IPS-20b (cell line): ENCODE measurements at regions not wholly inside any gene's neighbourhood (a gene's known extent, or its start where the extent isn't known, plus 50 kb on each side); places are given as distances from the start of the nearest gene placed in this dataset.

Experiments
- H3K27ac ChIP-seq: one replicate; pipeline ENCODE4 v1.5.1; 2013; ENCODE audit warnings: low read length
- H3K27me3 ChIP-seq: 2 replicates; pipeline ENCODE4 v1.6.1; 2013; ENCODE audit warnings: mild to moderate bottlenecking, low read length, inconsistent platforms; ENCODE audit not compliant: insufficient read depth
- H3K36me3 ChIP-seq: 2 replicates; pipeline ENCODE4 v1.6.1; 2013; ENCODE audit warnings: low read depth, mild to moderate bottlenecking, inconsistent platforms, low read length, moderate library complexity; ENCODE audit not compliant: insufficient read depth
- H3K4me1 ChIP-seq: 2 replicates; pipeline ENCODE4 v1.6.1; 2013; ENCODE audit warnings: mild to moderate bottlenecking, control low read depth, inconsistent platforms, low read length, moderate library complexity; ENCODE audit not compliant: insufficient read depth
- H3K4me3 ChIP-seq: 2 replicates; pipeline ENCODE4 v1.5.1; 2013; ENCODE audit warnings: mild to moderate bottlenecking, low read length, inconsistent platforms
- H3K9ac ChIP-seq: 2 replicates; pipeline ENCODE4 v1.6.1; 2013; ENCODE audit warnings: low read depth, mild to moderate bottlenecking, inconsistent platforms, low read length, moderate library complexity
- H3K9me3 ChIP-seq: 2 replicates; pipeline ENCODE4 v1.6.1; 2013; ENCODE audit warnings: mild to moderate bottlenecking, low read depth, low read length, inconsistent platforms; ENCODE audit not compliant: insufficient read depth

DNA sequence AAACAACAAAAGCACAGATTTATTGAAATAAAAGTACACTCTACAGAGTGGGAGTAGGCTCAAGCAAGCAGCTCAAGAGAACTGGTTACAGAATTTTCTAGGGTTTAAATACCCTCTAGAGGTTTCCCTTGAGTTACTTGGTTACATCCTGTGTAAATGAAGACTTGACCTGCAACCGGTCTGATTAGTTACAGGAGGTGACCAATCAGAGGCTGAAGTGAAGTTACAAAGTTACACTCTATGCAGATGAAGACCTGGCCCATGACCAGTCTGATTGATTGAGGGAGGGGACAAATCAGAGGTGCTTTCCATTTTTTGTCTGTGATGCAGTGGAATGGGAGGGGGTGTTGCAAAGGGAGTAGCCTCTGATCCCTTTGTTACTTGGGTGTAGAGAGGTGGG is 723.4 kb downstream of the ZPLD1 start:
- Histone ChIP-seq H3K4me1 (no peaks in the 10 kb centered on the region), H3K27me3 (no peaks in the 10 kb centered on the region), H3K4me3 (no peak overlapping the region), H3K27ac (no peak overlapping the region), H3K9ac (no peak overlapping the region), H3K36me3 (no peaks in the 10 kb centered on the region), H3K9me3 (no peaks in the 10 kb centered on the region)

DNA sequence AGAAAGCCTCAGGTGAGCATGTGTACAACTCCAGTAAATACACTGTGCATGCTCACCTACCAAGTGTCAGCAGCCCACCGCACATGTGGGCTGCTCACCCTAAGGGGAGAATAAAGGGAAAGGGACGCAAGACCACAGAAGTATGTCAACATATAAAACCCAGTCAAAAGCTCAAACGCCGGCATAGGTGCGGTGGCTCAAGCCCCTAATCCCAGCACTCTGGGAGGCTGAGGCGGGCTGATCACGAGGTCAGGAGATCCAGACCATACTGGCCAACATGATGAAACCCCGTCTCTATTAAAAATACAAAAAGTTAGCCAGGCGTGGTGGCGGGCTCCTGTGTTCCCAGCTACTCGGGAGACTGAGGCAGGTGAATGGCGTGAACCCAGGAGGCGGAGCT is 732.1 kb downstream of the ZPLD1 start:
- Histone ChIP-seq H3K4me3 (no peak overlapping the region), H3K9ac (no peak overlapping the region), H3K4me1 (no peaks in the 10 kb centered on the region), H3K36me3 (no peaks in the 10 kb centered on the region), H3K27ac (no peak overlapping the region), H3K9me3 (no peaks in the 10 kb centered on the region), H3K27me3 (no peaks in the 10 kb centered on the region)

DNA sequence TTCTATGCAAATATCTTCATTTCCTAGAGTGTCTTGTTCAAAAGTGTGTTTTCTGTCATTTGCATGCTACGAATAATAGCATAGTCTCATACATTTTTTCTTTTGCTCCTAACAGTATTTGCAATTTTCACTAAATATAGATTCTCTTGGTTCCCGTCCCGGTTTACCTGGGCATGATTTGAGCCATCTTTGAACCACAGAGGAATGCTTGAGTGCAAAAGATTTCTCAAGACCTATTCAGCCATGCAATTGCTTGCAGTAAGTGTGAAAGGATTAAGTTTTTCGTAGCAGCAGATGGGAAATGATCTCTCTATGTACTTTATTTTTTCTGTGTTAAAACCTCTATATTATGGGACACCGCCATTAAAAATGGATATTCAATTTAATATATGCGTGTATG is 733.0 kb downstream of the ZPLD1 start:
- Histone ChIP-seq H3K4me1 (no peaks in the 10 kb centered on the region), H3K9ac (no peak overlapping the region), H3K9me3 (no peaks in the 10 kb centered on the region), H3K36me3 (no peaks in the 10 kb centered on the region), H3K27me3 (no peaks in the 10 kb centered on the region), H3K27ac (no peak overlapping the region), H3K4me3 (no peak overlapping the region)

DNA sequence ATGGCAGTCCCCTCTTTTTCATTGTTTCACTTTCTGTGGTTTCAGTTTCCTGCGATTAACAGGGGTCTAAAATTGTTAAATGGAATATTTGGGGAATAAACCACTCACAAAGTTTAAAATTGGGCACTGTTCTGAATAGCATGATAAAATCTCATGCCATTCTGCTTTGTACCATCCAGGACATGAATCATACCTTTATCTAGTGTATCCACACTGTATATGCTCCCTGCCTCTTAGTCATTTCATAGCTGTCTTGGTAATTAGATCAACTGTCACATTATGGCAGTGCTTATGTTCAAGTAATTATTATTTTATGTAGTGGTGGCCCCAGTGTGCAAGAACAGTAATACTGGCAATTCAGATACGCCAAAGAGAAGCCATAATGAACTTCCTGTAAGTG is 734.5 kb downstream of the ZPLD1 start:
- H3K4me1 ChIP-seq, result no peaks in the 10 kb centered on the region
- no peaks in the 10 kb centered on the region for H3K36me3 ChIP-seq
- no peaks in the 10 kb centered on the region for H3K27me3 ChIP-seq
- no peaks in the 10 kb centered on the region for H3K9me3 ChIP-seq
- H3K4me3 ChIP-seq, result no peak overlapping the region
- H3K9ac ChIP-seq, result no peak overlapping the region
- H3K27ac ChIP-seq, result no peak overlapping the region

DNA sequence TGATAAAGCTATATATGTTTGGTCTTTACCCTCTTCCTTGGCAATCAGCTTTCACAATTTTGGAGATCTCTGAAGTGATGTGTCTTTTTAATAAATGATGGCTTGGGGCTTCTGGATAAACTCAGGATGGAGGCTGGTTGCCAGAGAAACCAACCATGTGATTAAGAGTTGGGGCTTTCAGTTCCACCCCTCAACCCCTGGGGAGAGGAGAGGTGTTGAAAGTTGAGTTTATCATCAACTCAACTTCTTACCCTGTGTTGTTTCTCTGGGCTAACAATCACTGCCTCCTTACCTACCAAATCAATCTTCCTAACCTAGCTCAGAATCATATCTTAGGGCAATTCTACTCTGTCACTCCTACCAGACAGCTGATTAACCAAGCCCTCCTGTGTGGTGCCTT is 735.8 kb downstream of the ZPLD1 start:
- Histone ChIP-seq H3K9ac (no peak overlapping the region), H3K27me3 (no peaks in the 10 kb centered on the region), H3K36me3 (no peaks in the 10 kb centered on the region), H3K4me3 (no peak overlapping the region), H3K4me1 (no peaks in the 10 kb centered on the region), H3K9me3 (no peaks in the 10 kb centered on the region), H3K27ac (no peak overlapping the region)

DNA sequence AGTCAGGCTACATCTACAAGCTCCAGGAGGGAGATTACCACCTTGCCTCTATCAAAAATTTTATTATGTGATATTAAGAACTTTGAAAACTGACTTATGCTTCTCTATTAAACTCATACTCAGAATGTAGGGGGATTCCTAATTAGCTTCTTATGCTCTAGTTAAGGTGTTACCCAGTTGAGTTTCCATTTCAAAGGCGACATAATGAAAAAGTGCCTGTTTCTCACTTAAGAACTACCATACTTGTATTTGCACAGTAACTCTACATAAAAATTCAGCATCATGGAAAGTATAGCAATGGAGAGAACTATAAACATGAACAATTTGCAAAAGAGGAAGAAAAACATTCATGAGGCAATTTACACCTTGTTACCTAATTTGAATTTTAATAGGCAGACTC is 739.1 kb downstream of the ZPLD1 start:
- Histone ChIP-seq H3K4me3 (no peak overlapping the region), H3K4me1 (no peaks in the 10 kb centered on the region), H3K9ac (no peak overlapping the region), H3K27me3 (no peaks in the 10 kb centered on the region), H3K9me3 (no peaks in the 10 kb centered on the region), H3K36me3 (no peaks in the 10 kb centered on the region), H3K27ac (no peak overlapping the region)

DNA sequence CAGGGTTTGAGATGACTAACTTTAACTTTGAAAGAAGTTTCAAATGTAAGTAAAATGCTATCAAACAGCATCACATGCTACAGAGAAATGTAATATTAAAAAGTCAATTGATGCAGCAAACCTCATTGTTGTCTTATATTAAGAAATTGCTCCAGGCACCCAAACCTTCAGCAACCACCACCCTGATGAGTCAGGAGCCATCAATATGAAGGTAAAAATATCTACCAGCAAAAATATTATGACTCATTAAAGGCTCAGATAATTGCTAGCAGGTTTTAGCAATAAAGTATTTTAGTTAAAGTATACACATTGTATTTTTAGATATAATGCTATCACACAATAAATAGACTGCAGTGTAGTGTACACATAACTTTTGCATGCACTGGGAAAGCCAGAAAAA is 746.3 kb downstream of the ZPLD1 start:
- Histone ChIP-seq H3K27me3 (no peaks in the 10 kb centered on the region), H3K27ac (no peak overlapping the region), H3K9ac (no peak overlapping the region), H3K9me3 (no peaks in the 10 kb centered on the region; the same call in 1 of the 2 replicates), H3K4me1 (no peaks in the 10 kb centered on the region), H3K36me3 (no peaks in the 10 kb centered on the region), H3K4me3 (no peak overlapping the region)

DNA sequence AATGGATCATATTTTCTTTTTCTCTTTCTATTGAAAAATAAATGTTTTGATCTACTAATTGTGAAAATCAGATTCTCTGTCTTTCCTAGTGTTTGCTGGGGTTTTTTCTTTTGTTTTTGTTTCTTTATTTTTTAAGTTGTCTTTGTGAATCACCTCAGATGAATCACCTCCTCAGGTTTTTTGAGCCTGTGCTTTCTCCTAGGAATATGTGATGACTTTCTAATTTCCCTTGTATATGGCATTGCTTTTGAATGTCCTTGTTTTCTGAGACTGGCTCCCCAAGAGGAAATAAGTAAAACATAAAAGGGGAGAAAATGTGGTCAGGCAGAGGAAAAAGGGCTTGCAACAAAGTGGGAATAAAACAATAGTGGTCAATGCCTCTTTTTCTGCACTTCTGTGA is 750.0 kb downstream of the ZPLD1 start:
- Histone ChIP-seq H3K27ac (no peak overlapping the region), H3K9ac (no peak overlapping the region), H3K27me3 (no peaks in the 10 kb centered on the region), H3K4me3 (no peak overlapping the region), H3K9me3 (no peaks in the 10 kb centered on the region; the same call in 1 of the 2 replicates), H3K36me3 (no peaks in the 10 kb centered on the region), H3K4me1 (no peaks in the 10 kb centered on the region)

DNA sequence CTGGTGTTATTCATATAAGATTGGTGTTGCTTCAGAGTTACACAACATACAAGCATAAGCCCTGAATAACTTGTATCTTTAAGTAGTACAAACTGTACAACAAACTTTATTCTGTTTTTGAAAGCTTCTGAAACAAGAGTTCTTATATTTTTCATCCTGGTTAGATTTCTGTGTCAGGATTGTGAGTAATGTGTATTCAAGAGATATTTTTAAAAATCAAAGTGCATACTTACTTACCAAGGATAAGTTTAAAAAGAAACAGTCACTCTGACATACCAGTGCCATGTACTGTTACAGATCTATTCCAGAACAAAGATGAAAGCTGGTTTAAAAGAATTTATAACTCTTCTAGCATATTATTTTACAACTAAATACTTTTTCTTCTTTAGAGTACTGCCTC is 755.1 kb downstream of the ZPLD1 start:
- H3K9me3 ChIP-seq, result no peaks in the 10 kb centered on the region; the same call in 1 of the 2 replicates
- no peak overlapping the region for H3K9ac ChIP-seq
- H3K27me3 ChIP-seq, result no peaks in the 10 kb centered on the region
- no peak overlapping the region for H3K27ac ChIP-seq
- H3K36me3 ChIP-seq, result no peaks in the 10 kb centered on the region
- H3K4me3 ChIP-seq, result no peak overlapping the region
- no peaks in the 10 kb centered on the region for H3K4me1 ChIP-seq

DNA sequence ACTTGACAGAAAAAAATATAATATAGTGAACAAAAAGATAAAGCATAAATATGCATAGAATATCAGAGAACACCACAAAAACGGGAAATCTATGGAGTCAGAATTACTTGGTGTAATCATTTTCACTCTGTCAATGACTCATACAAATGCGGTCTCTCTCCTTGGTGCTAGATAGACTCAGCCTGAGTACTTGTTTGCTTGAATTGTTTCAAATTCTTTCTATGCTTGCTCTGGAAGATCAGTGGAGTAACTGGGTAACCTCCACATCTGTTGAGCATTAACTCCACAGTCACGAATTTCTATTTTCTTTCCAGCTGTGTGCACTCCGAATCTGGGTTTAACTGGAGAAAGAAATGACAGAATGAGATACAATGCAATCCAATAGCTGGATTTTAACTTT is 760.4 kb downstream of the ZPLD1 start:
- Histone ChIP-seq H3K4me1 (no peaks in the 10 kb centered on the region), H3K27ac (no peak overlapping the region), H3K9me3 (no peaks in the 10 kb centered on the region; the same call in 1 of the 2 replicates), H3K9ac (no peak overlapping the region), H3K27me3 (no peaks in the 10 kb centered on the region), H3K36me3 (no peaks in the 10 kb centered on the region), H3K4me3 (no peak overlapping the region)

DNA sequence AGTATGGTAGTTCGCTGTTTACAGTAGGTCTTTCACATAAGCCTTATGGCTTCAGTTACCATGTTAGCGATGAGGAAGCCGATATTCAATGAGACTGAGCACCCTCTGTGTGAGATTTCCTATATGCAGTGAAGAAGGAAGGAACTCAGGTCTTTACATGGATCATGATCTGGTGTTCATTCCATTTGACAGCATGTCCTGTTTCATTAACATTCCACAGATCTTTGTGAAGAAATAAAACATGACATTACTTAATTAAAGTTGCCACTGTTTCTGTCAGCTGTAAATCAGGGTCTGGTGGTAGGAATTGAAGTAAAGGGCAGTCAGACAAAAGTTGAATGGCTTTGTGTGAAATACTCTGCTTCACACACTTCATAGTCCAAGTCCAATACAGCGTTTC is 768.6 kb downstream of the ZPLD1 start:
- Histone ChIP-seq H3K9me3 (no peaks in the 10 kb centered on the region), H3K27ac (no peak overlapping the region), H3K9ac (no peak overlapping the region), H3K27me3 (no peaks in the 10 kb centered on the region), H3K4me3 (no peak overlapping the region), H3K36me3 (no peaks in the 10 kb centered on the region), H3K4me1 (no peaks in the 10 kb centered on the region)

DNA sequence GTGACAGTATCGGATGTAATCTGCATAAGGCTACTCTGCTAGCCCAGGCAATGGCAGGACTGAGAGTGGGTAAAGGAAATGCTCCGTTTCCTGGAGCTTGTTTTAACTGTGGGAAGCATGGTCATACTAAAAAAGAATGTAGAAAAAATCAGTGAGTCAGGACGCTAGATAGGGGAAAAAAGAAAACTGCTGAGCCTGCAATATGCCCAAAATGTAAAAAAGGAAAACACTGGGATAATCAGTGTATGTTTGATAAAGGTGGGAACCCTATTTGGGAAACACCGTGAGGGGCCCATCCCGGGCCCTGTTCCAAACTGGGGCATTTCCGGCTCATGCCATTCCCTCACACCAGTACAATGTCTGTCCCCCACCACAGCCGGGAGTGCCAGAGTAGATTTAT is 775.8 kb downstream of the ZPLD1 start:
- H3K27ac ChIP-seq, result no peak overlapping the region

DNA sequence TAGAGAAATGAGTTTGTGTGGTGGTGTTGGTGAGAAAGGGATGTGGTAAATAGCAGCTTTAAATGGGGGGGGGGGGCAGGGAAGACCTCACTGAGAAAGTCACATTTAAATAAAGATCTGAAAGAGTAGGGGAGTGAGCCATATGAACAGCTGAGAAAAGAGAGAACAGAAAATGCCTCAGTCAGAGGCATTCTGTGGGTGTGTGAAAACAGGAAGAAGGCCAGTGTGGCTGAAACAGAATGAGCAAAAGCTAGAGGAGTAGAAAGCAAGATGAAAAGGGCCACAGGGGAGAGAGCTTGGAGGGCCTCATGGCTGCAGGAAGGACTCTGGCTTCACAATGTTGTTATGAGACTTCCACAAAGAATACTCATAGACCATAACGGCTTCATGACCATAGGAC is 783.3 kb downstream of the ZPLD1 start:
- no peaks in the 10 kb centered on the region for H3K9me3 ChIP-seq
- no peak overlapping the region for H3K9ac ChIP-seq
- H3K4me1 ChIP-seq, result no peaks in the 10 kb centered on the region
- H3K27ac ChIP-seq, result no peak overlapping the region
- no peaks in the 10 kb centered on the region for H3K36me3 ChIP-seq
- no peaks in the 10 kb centered on the region for H3K27me3 ChIP-seq
- no peak overlapping the region for H3K4me3 ChIP-seq

More for the DNA sequence above, 775.8 kb downstream of the ZPLD1 start:
- Histone ChIP-seq H3K36me3 (no peaks in the 10 kb centered on the region), H3K4me1 (no peaks in the 10 kb centered on the region), H3K27me3 (no peaks in the 10 kb centered on the region), H3K9me3 (no peaks in the 10 kb centered on the region), H3K9ac (no peak overlapping the region), H3K4me3 (no peak overlapping the region)
